Osteocyte (in vitro differentiated cells): ENCODE measurements at regions not wholly inside any gene's neighbourhood (a gene's known extent, or its start where the extent isn't known, plus 50 kb on each side); places are given as distances from the start of the nearest gene placed in this dataset.

Experiments used
- DNase-seq: peaks from one replicate; pipeline ENCODE4 v3.0.0; 2021; ENCODE audit warnings: mixed read lengths; ENCODE audit not compliant: unreplicated experiment; ENCODE audit errors: extremely low spot score
- H3K27ac Mint-ChIP-seq: one replicate; pipeline ENCODE4 v1.8.0; 2021; ENCODE audit warnings: mild to moderate bottlenecking, mixed read lengths; ENCODE audit not compliant: unreplicated experiment
- H3K27me3 Mint-ChIP-seq: one replicate; pipeline ENCODE4 v1.8.0; 2021; ENCODE audit warnings: mixed read lengths; ENCODE audit not compliant: unreplicated experiment
- H3K36me3 Mint-ChIP-seq: one replicate; pipeline ENCODE4 v1.8.0; 2021; ENCODE audit warnings: mixed read lengths; ENCODE audit not compliant: unreplicated experiment
- H3K4me1 Mint-ChIP-seq: one replicate; pipeline ENCODE4 v1.8.0; 2021; ENCODE audit warnings: mixed read lengths; ENCODE audit not compliant: unreplicated experiment
- H3K4me3 Mint-ChIP-seq: one replicate; pipeline ENCODE4 v1.8.0; 2021; ENCODE audit warnings: mild to moderate bottlenecking, moderate library complexity, mixed read lengths; ENCODE audit not compliant: unreplicated experiment
- H3K9me3 Mint-ChIP-seq: one replicate; pipeline ENCODE4 v1.8.0; 2021; ENCODE audit warnings: mixed read lengths; ENCODE audit not compliant: unreplicated experiment
- CTCF ChIP-seq: fragments of 200-600 bp; sonication (generic); IDR thresholded peaks from 2 replicates; pipeline ENCODE4 v1.5.0; 2021; ENCODE audit warnings: antibody characterized with exemption, mild to moderate bottlenecking, moderate library complexity

- Mint-ChIP-seq H3K27me3 (no peaks in the 10 kb centered on the region), H3K9me3 (peaks cover 31% of the 10 kb centered on the region), H3K36me3 (peaks cover 3% of the 10 kb centered on the region), H3K27ac (no peak overlapping the region), H3K4me1 (no peaks in the 10 kb centered on the region), H3K4me3 (no peak overlapping the region)
- TF ChIP-seq CTCF, result no peak
- DNase-seq, result no peak
Measured at GRCh38 chr1:238767321-238767720, 619.0 kb upstream of the CHRM3 start.

GRCh38 chr1:238764779-238765178 is 621.6 kb upstream of the CHRM3 start:
- H3K27ac Mint-ChIP-seq, result no peak overlapping the region
- TF ChIP-seq CTCF, result no peak
- no peak overlapping the region for H3K4me3 Mint-ChIP-seq
- no peaks in the 10 kb centered on the region for H3K4me1 Mint-ChIP-seq
- no peaks in the 10 kb centered on the region for H3K27me3 Mint-ChIP-seq
- H3K36me3 Mint-ChIP-seq, result peaks cover 3% of the 10 kb centered on the region
- no peak for DNase-seq
- peaks cover 35% of the 10 kb centered on the region for H3K9me3 Mint-ChIP-seq

GRCh38 chr1:238753252-238753651 is 633.1 kb upstream of the CHRM3 start:
- H3K4me1 Mint-ChIP-seq, result peaks cover 4% of the 10 kb centered on the region
- no peaks in the 10 kb centered on the region for H3K36me3 Mint-ChIP-seq
- no peak for TF ChIP-seq CTCF
- DNase-seq, result no peak
- no peak overlapping the region for H3K4me3 Mint-ChIP-seq
- peaks cover 3% of the 10 kb centered on the region for H3K9me3 Mint-ChIP-seq
- peaks cover 18% of the 10 kb centered on the region for H3K27me3 Mint-ChIP-seq
- no peak overlapping the region for H3K27ac Mint-ChIP-seq

- H3K4me3 Mint-ChIP-seq, result no peak overlapping the region
- H3K27me3 Mint-ChIP-seq, result peaks cover 20% of the 10 kb centered on the region
- H3K36me3 Mint-ChIP-seq, result no peaks in the 10 kb centered on the region
- no peak overlapping the region for H3K27ac Mint-ChIP-seq
- no peak for TF ChIP-seq CTCF
- H3K9me3 Mint-ChIP-seq, result peaks cover 6% of the 10 kb centered on the region
- no peak for DNase-seq
- peaks cover 4% of the 10 kb centered on the region for H3K4me1 Mint-ChIP-seq
Measured at GRCh38 chr1:238752327-238752726, 634.0 kb upstream of the CHRM3 start.

- Mint-ChIP-seq H3K27ac (no peak overlapping the region), H3K9me3 (peaks cover 12% of the 10 kb centered on the region), H3K4me3 (no peak overlapping the region), H3K4me1 (no peaks in the 10 kb centered on the region), H3K27me3 (peaks cover 11% of the 10 kb centered on the region), H3K36me3 (no peaks in the 10 kb centered on the region)
- DNase-seq, result no peak
- no peak for TF ChIP-seq CTCF
Measured at GRCh38 chr1:238745069-238745468, 641.3 kb upstream of the CHRM3 start.
